Aorta (tissue), 5 donors: ENCODE measurements at regions not wholly inside any gene's neighbourhood (a gene's known extent, or its start where the extent isn't known, plus 50 kb on each side); places are given as distances from the start of the nearest gene placed in this dataset.

Source experiments
- ATAC-seq: fragments of 200-7000 bp; cut with Tn5 transposase; one replicate; pipeline ENCODE4 v1.9.1; 2022; ENCODE audit warnings: moderate library complexity; ENCODE audit not compliant: low FRiP score
- DNase-seq, 2 donors: peaks; one replicate each; pipeline ENCODE4 v3.0.0-alpha.2; 2020
- H3K27ac ChIP-seq, 2 donors: one replicate each; pipeline ENCODE4 v1.5.1; 2013; ENCODE audit warnings: low read length in 2 of 2, mild to moderate bottlenecking in 2 of 2, moderate library complexity in 2 of 2, control low read depth in 1 of 2, inconsistent platforms in 1 of 2, low read depth in 1 of 2
- H3K27me3 ChIP-seq, 2 donors: one replicate each; pipeline ENCODE4 v1.6.1; 2013; ENCODE audit warnings: control low read depth in 1 of 2, low read length in 1 of 2, mild to moderate bottlenecking in 1 of 2, moderate library complexity in 1 of 2; ENCODE audit not compliant: insufficient read depth in 2 of 2, control insufficient read depth in 1 of 2
- H3K36me3 ChIP-seq, 2 donors: one replicate each; pipeline ENCODE4 v1.6.1; 2013; ENCODE audit warnings: control low read depth in 1 of 2, low read length in 1 of 2, mild to moderate bottlenecking in 1 of 2; ENCODE audit not compliant: insufficient read depth in 2 of 2, control insufficient read depth in 1 of 2
- H3K4me1 ChIP-seq, 2 donors: one replicate each; pipeline ENCODE4 v1.6.1; 2013; ENCODE audit warnings: low read length in 2 of 2, control low read depth in 1 of 2, mild to moderate bottlenecking in 1 of 2, moderate library complexity in 1 of 2; ENCODE audit not compliant: insufficient read depth in 2 of 2, control insufficient read depth in 1 of 2
- H3K4me3 ChIP-seq, 2 donors: one replicate each; pipeline ENCODE4 v1.5.1; 2013; ENCODE audit warnings: low read length in 2 of 2, control low read depth in 1 of 2, mild to moderate bottlenecking in 1 of 2
- H3K9me3 ChIP-seq: one replicate; pipeline ENCODE4 v1.6.1; 2013; ENCODE audit warnings: mild to moderate bottlenecking, low read length; ENCODE audit not compliant: control insufficient read depth
- WGBS, 2 donors: extraction: QIAGEN DNeasy Blood & Tissue Kit; methylation state at CpG; one replicate each; pipeline ENCODE4 v1.1.7; 2013; 5-methylcytosine and 5-hydroxymethylcytosine counted together
- intact Hi-C, 2 donors: fragments of 100-400 bp; cut with DNase I; formaldehyde crosslinking; loops; one replicate each; pipeline versions ENCODE4 v1.14.2 to v1.15.0; 2022
- donor health status: healthy with polysubstance abuse.
- donor health status: Bipolar disorder and iron deficiency.
- donor health status: DM: no; HTN: no; CAD: no.
- donor health status: DM: no; HTN: no; CAD: no.
- donor health status: DM: yes; HTN: yes; CAD: no.

- intact Hi-C loops = no loop called here
- no peak overlapping the region for H3K4me3 ChIP-seq
Observed at GRCh38 chr12:87119713-87120112, 863.5 kb upstream of the MGAT4C start.

GRCh38 chr12:87117526-87117925 lies 861.3 kb upstream of the MGAT4C start:
- WGBS, 2 donors = 58 to 59% methylated on average over 1 of the region's 1 CpG
- Histone ChIP-seq H3K27me3 (no peaks in the 10 kb centered on the region), H3K36me3 (no peaks in the 10 kb centered on the region), H3K27ac (no peak overlapping the region), H3K9me3 (no peaks in the 10 kb centered on the region), H3K4me1 (peaks cover 0 to 2% of the 10 kb centered on the region in 2 donors), H3K4me3 (no peak overlapping the region)
- intact Hi-C loops = no loop called here
- no peak for ATAC-seq
- no peak for DNase-seq

More at GRCh38 chr12:87119713-87120112, 863.5 kb upstream of the MGAT4C start:
- DNase-seq (no peak), ATAC-seq (no peak)
- Histone ChIP-seq H3K27ac (no peak overlapping the region), H3K4me1 (peaks cover 0 to 2% of the 10 kb centered on the region in 2 donors), H3K27me3 (no peaks in the 10 kb centered on the region), H3K36me3 (no peaks in the 10 kb centered on the region), H3K9me3 (peaks cover 3% of the 10 kb centered on the region)

GRCh38 chr12:87116780-87117179 lies 860.6 kb upstream of the MGAT4C start:
- no peak overlapping the region for H3K4me3 ChIP-seq
- H3K27ac ChIP-seq = no peak overlapping the region
- DNase-seq = no peak
- H3K4me1 ChIP-seq = peaks cover 0 to 2% of the 10 kb centered on the region in 2 donors
- 23 to 33% methylated on average over 6 of the region's 6 CpGs for WGBS, 2 donors
- H3K27me3 ChIP-seq = no peaks in the 10 kb centered on the region
- no peaks in the 10 kb centered on the region for H3K9me3 ChIP-seq
- no peak for ATAC-seq
- intact Hi-C loops = no loop called here
- no peaks in the 10 kb centered on the region for H3K36me3 ChIP-seq

GRCh38 chr12:87112571-87113345 lies 856.6 kb upstream of the MGAT4C start:
- Histone ChIP-seq H3K4me1 (peaks cover 0 to 2% of the 10 kb centered on the region in 2 donors), H3K4me3 (no peak overlapping the region), H3K27me3 (no peaks in the 10 kb centered on the region), H3K9me3 (no peaks in the 10 kb centered on the region), H3K36me3 (no peaks in the 10 kb centered on the region), H3K27ac (no peak overlapping the region)
- intact Hi-C loops = no loop called here
- 87 to 91% methylated on average over 3 of the region's 3 CpGs for WGBS, 2 donors
- ATAC-seq = no peak
- no peak for DNase-seq

GRCh38 chr12:87107766-87108165 lies 851.6 kb upstream of the MGAT4C start:
- no peaks in the 10 kb centered on the region for H3K27me3 ChIP-seq
- no peaks in the 10 kb centered on the region for H3K9me3 ChIP-seq
- H3K27ac ChIP-seq = no peak overlapping the region
- intact Hi-C loops = no loop called here
- no peaks in the 10 kb centered on the region for H3K36me3 ChIP-seq
- no peak for ATAC-seq
- DNase-seq = no peak
- H3K4me1 ChIP-seq = no peaks in the 10 kb centered on the region
- WGBS, 2 donors = 79 to 92% methylated on average over 3 of the region's 3 CpGs
- H3K4me3 ChIP-seq = no peak overlapping the region

- ATAC-seq (no peak), DNase-seq (no peak)
- intact Hi-C loops = no loop called here
- no peak overlapping the region for H3K4me3 ChIP-seq
- no peaks in the 10 kb centered on the region for H3K36me3 ChIP-seq
- WGBS, 2 donors = 86 to 88% methylated on average over 3 of the region's 3 CpGs
- no peaks in the 10 kb centered on the region for H3K27me3 ChIP-seq
- no peaks in the 10 kb centered on the region for H3K4me1 ChIP-seq
- H3K9me3 ChIP-seq = no peaks in the 10 kb centered on the region
- no peak overlapping the region for H3K27ac ChIP-seq
Observed at GRCh38 chr12:87107270-87107669, 851.1 kb upstream of the MGAT4C start.

GRCh38 chr12:87096082-87096585 lies 839.9 kb upstream of the MGAT4C start:
- ATAC-seq (no peak), DNase-seq (no peak)
- WGBS, 2 donors = 92 to 93% methylated on average over 4 of the region's 4 CpGs
- Histone ChIP-seq H3K27me3 (no peaks in the 10 kb centered on the region), H3K4me3 (no peak overlapping the region), H3K27ac (no peak overlapping the region), H3K36me3 (no peaks in the 10 kb centered on the region), H3K4me1 (no peaks in the 10 kb centered on the region), H3K9me3 (peaks cover 3% of the 10 kb centered on the region)
- intact Hi-C loops = no loop called here

- peaks cover 3% of the 10 kb centered on the region for H3K9me3 ChIP-seq
- H3K4me3 ChIP-seq = no peak overlapping the region
- H3K27ac ChIP-seq = no peak overlapping the region
- H3K36me3 ChIP-seq = no peaks in the 10 kb centered on the region
- no peaks in the 10 kb centered on the region for H3K27me3 ChIP-seq
- intact Hi-C loops = no loop called here
- ATAC-seq (no peak), DNase-seq (no peak)
- 90 to 91% methylated on average over 3 of the region's 3 CpGs for WGBS, 2 donors
- H3K4me1 ChIP-seq = no peaks in the 10 kb centered on the region
Observed at GRCh38 chr12:87094356-87094755, 838.2 kb upstream of the MGAT4C start.

- 97 to 98% methylated on average over 1 of the region's 1 CpG for WGBS, 2 donors
- Histone ChIP-seq H3K27me3 (no peaks in the 10 kb centered on the region), H3K9me3 (peaks cover 3% of the 10 kb centered on the region), H3K27ac (no peak overlapping the region), H3K4me1 (no peaks in the 10 kb centered on the region), H3K36me3 (no peaks in the 10 kb centered on the region), H3K4me3 (no peak overlapping the region)
- intact Hi-C loops = no loop called here
- no peak for ATAC-seq
- DNase-seq = no peak
Observed at GRCh38 chr12:87092421-87092820, 836.2 kb upstream of the MGAT4C start.
